ENCODE measurements at regions not wholly inside any gene's neighbourhood (a gene's known extent, or its start where the extent isn't known, plus 50 kb on each side); places are given as distances from the start of the nearest gene placed in this dataset.
"Not testable (repeated sequence)": the region's sequence is repeated elsewhere in the genome, so short reads cannot be mapped to it uniquely, and the experiment has no call there.

DNA sequence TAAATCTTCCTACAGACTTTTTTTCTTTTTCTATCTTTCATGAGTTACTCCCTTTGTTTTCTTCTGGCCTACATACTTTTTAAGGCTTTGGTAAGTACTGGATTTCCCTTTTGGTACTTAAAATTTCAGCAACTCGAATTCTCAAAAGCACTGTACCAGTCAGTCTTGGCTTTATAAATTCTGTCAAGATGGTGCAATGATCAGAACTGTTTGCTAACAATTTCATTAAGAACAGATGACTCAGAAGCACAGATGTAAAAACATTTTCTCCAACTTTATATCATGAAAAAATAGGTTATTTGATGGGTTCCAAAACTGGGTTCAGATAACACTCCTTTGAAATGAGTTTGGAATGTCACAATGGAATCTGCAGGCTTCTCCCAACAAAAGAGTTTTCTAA is 1961.8 kb upstream of the FLRT2 start:
- Histone ChIP-seq H3K27ac (ENCODE audit: low read length) (no peak overlapping the region), H3K36me3 (ENCODE audit: control insufficient read depth in 1 of 2, insufficient read depth in 2 of 2, low read length in 2 of 2) (no peaks in the 10 kb centered on the region), H3K4me3 (ENCODE audit: low read depth in 1 of 2, low read length in 2 of 2) (no peak overlapping the region), H3K9me3 (ENCODE audit: control insufficient read depth in 1 of 2, low read length in 2 of 2) (no peaks in the 10 kb centered on the region), H3K4me1 (ENCODE audit: control insufficient read depth in 1 of 2, insufficient read depth in 2 of 2, low read length in 2 of 2) (no peaks in the 10 kb centered on the region), H3K27me3 (ENCODE audit: low read depth, low read length) (no peaks in the 10 kb centered on the region)

DNA sequence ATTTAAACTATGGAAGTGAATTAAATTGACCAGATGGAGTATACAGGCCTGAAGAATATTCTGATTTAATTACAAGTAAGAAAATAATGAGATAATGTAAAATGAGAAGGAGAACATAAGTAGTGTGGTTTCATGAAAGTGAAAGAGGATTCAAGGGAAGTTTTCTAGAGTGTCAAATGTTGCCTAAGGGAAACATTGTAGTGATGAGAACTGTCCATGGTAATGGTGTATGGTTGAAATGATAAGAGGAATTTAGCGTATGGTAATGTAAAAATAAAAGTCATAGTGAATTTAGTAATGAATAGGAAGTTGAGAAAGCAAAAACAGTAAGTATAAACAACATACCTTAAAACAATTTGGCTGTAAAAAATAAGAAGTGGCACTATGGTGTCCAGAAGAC is 1954.6 kb upstream of the FLRT2 start:
- Histone ChIP-seq H3K27me3 (ENCODE audit: low read depth, low read length) (no peaks in the 10 kb centered on the region), H3K36me3 (ENCODE audit: control insufficient read depth in 1 of 2, insufficient read depth in 2 of 2, low read length in 2 of 2) (no peaks in the 10 kb centered on the region), H3K4me1 (ENCODE audit: control insufficient read depth in 1 of 2, insufficient read depth in 2 of 2, low read length in 2 of 2) (no peaks in the 10 kb centered on the region), H3K27ac (ENCODE audit: low read length) (no peak overlapping the region), H3K9me3 (ENCODE audit: control insufficient read depth in 1 of 2, low read length in 2 of 2) (no peaks in the 10 kb centered on the region), H3K4me3 (ENCODE audit: low read depth in 1 of 2, low read length in 2 of 2) (no peak overlapping the region)

DNA sequence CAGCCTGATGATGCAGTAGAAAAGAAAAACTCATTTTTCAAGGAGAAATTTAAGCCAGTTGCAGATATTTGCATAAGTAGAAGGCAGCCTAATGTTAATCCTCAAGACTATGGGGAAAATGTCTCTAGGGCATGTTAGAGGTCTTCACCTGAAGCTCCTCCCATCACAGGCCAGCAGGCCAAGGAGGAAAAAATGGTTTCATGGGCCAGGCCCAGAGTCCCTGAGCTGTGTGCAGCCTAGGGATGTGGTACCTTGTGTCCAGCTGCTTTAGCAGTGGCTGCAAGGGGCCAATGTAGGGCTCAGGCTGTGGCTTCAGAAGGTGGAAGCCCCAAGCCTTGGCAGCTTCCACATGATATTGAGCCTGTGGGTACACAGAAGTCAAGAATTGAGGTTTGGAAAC is 1946.7 kb upstream of the FLRT2 start:
- no peak overlapping the region for H3K4me3 ChIP-seq (ENCODE audit: low read depth in 1 of 2, low read length in 2 of 2)
- H3K27me3 ChIP-seq (ENCODE audit: low read depth, low read length): no peaks in the 10 kb centered on the region
- no peaks in the 10 kb centered on the region for H3K4me1 ChIP-seq (ENCODE audit: control insufficient read depth in 1 of 2, insufficient read depth in 2 of 2, low read length in 2 of 2)
- H3K27ac ChIP-seq (ENCODE audit: low read length): no peak overlapping the region
- H3K36me3 ChIP-seq (ENCODE audit: control insufficient read depth in 1 of 2, insufficient read depth in 2 of 2, low read length in 2 of 2): no peaks in the 10 kb centered on the region
- H3K9me3 ChIP-seq (ENCODE audit: control insufficient read depth in 1 of 2, low read length in 2 of 2): peaks cover 0 to 3% of the 10 kb centered on the region in 2 donors

DNA sequence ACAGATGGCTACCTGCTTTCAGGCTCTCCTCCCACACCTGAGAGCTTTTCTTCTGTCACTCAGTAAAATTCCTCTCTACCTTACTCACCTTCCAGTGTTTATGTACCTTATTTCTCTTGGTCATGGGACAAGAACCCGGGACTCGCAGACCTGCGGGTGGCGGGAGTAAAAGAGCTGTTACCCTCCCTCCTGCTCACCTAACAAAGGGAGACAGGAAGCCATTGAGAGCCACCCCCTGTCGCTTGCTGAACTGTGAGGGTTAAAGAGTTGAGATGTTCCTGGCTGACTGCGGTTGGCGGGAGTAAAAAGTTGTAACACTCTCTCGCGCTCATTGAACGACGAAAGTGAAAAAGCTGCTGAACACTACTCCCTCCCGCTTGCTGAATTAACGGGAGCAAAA is 1935.1 kb upstream of the FLRT2 start:
- Histone ChIP-seq H3K4me1 (ENCODE audit: control insufficient read depth in 1 of 2, insufficient read depth in 2 of 2, low read length in 2 of 2) (no peaks in the 10 kb centered on the region), H3K9me3 (ENCODE audit: control insufficient read depth in 1 of 2, low read length in 2 of 2) (no peaks in the 10 kb centered on the region), H3K27me3 (ENCODE audit: low read depth, low read length) (no peaks in the 10 kb centered on the region), H3K4me3 (ENCODE audit: low read depth in 1 of 2, low read length in 2 of 2) (no peak overlapping the region), H3K27ac (ENCODE audit: low read length) (no peak overlapping the region), H3K36me3 (ENCODE audit: control insufficient read depth in 1 of 2, insufficient read depth in 2 of 2, low read length in 2 of 2) (no peaks in the 10 kb centered on the region)

DNA sequence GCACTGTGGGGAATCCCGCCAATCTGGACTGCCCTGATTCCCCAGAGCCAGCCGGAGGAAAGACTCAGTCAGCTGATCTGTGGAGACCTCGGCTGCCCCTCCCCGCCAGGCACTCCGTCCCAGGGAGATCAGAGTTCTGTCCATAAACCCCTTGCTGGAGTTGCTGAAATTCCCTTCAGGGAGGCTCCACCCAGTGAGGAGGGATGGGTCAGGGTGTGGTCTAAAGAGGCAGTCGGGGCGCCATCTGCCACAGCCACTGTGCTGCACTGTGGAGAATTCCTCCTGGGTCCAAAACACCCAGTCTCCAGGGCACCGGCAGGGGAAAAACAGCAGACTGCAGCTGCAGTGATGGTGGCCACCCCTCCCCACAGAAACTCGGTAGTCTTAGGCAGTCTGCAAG is 1922.3 kb upstream of the FLRT2 start:
- Histone ChIP-seq H3K36me3 (ENCODE audit: control insufficient read depth in 1 of 2, insufficient read depth in 2 of 2, low read length in 2 of 2) (no peaks in the 10 kb centered on the region), H3K27me3 (ENCODE audit: low read depth, low read length) (no peaks in the 10 kb centered on the region), H3K27ac (ENCODE audit: low read length) (no peak overlapping the region), H3K4me3 (ENCODE audit: low read depth in 1 of 2, low read length in 2 of 2) (no peak overlapping the region), H3K9me3 (ENCODE audit: control insufficient read depth in 1 of 2, low read length in 2 of 2) (peaks cover 0 to 5% of the 10 kb centered on the region in 2 donors), H3K4me1 (ENCODE audit: control insufficient read depth in 1 of 2, insufficient read depth in 2 of 2, low read length in 2 of 2) (no peaks in the 10 kb centered on the region)

DNA sequence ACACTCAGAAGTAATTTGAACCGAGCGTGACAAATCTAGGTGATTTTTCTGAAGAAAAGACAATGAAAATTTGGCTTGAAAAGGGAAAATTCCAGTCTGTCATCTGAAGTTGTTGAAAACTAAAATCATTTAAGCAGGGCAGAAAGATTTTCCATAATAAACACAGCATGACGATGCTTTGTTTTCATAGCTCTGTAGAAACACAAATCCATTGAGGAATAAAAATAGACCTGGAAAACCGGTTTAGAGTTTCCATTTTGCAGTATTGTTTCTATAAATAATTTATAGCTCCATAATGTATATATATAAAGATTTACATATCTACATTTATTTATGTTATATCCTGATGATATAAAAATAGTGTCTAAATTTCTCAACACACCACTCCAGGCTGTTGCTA is 1918.5 kb upstream of the FLRT2 start:
- Histone ChIP-seq H3K27me3 (ENCODE audit: low read depth, low read length) (no peaks in the 10 kb centered on the region), H3K4me1 (ENCODE audit: control insufficient read depth in 1 of 2, insufficient read depth in 2 of 2, low read length in 2 of 2) (no peaks in the 10 kb centered on the region), H3K9me3 (ENCODE audit: control insufficient read depth in 1 of 2, low read length in 2 of 2) (peaks cover 0 to 2% of the 10 kb centered on the region in 2 donors), H3K4me3 (ENCODE audit: low read depth in 1 of 2, low read length in 2 of 2) (no peak overlapping the region), H3K36me3 (ENCODE audit: control insufficient read depth in 1 of 2, insufficient read depth in 2 of 2, low read length in 2 of 2) (no peaks in the 10 kb centered on the region), H3K27ac (ENCODE audit: low read length) (no peak overlapping the region)

DNA sequence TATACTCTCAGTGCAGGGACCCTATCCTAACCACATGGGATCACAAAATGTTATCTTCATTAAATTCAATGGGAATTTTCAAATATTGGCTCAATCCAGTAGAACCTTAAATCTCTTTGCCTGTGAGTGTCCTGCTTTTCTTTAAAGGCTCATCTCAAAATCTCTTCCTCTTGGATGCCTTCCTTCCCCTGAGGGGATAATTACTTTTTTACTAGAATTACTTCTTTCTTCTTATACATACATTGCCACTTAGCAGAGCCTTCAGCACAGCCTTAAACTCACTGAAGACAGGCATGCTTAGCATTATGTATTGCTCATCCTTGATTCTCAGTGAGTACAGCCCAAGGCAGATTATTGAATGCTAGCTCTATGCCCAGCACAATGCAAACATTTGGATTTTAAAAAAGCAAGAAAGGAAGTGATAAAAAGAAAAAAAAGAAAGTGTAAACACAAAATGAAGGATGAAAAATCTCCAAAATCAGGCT is 1918.0 kb upstream of the FLRT2 start:
- H3K4me3 ChIP-seq (ENCODE audit: low read depth in 1 of 2, low read length in 2 of 2): no peak overlapping the region
- H3K36me3 ChIP-seq (ENCODE audit: control insufficient read depth in 1 of 2, insufficient read depth in 2 of 2, low read length in 2 of 2): no peaks in the 10 kb centered on the region
- peaks cover 0 to 2% of the 10 kb centered on the region in 2 donors for H3K9me3 ChIP-seq (ENCODE audit: control insufficient read depth in 1 of 2, low read length in 2 of 2)
- no peaks in the 10 kb centered on the region for H3K27me3 ChIP-seq (ENCODE audit: low read depth, low read length)
- H3K4me1 ChIP-seq (ENCODE audit: control insufficient read depth in 1 of 2, insufficient read depth in 2 of 2, low read length in 2 of 2): no peaks in the 10 kb centered on the region
- no peak overlapping the region for H3K27ac ChIP-seq (ENCODE audit: low read length)

DNA sequence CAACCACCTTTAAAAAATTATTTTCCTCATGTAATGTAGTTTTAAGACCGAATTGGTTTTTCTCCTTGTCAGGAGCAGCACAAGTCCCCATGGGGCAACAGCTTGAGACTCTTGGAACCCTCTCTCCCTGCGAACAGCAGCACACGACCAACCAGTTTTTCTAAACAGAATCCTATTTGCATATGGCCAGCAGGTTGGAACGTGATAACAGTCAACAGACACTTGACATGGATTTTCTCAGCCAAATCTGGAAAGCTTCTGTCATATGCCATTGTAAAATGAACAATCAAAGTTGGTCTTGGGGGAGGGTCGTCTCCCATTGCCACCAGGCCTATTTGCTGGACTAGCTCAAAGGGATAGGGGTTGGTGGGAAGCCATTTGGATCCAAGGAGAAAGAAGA is 1915.0 kb upstream of the FLRT2 start:
- Histone ChIP-seq H3K36me3 (ENCODE audit: control insufficient read depth in 1 of 2, insufficient read depth in 2 of 2, low read length in 2 of 2) (no peaks in the 10 kb centered on the region), H3K4me3 (ENCODE audit: low read depth in 1 of 2, low read length in 2 of 2) (no peak overlapping the region), H3K9me3 (ENCODE audit: control insufficient read depth in 1 of 2, low read length in 2 of 2) (no peaks in the 10 kb centered on the region), H3K27me3 (ENCODE audit: low read depth, low read length) (no peaks in the 10 kb centered on the region), H3K27ac (ENCODE audit: low read length) (no peak overlapping the region), H3K4me1 (ENCODE audit: control insufficient read depth in 1 of 2, insufficient read depth in 2 of 2, low read length in 2 of 2) (no peaks in the 10 kb centered on the region)

DNA sequence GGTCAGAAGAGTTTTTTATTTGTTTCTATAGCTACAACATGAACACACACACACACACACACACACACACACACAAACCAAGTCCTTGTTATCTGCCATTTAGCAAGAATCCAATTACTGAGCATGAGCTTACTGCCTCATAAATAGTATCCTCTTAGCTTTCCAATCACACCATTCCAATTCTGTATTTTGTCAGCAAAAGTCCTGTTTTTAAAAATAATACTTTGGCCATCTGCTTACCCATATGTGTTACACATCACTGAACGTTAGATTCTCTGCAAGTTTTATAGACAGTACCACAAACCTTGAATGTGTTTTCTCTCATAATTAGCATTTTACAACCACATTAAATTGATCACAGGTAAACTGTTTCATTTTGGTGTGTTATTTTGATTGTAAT is 1905.4 kb upstream of the FLRT2 start:
- H3K27me3 ChIP-seq (ENCODE audit: low read depth, low read length): no peaks in the 10 kb centered on the region
- no peaks in the 10 kb centered on the region for H3K9me3 ChIP-seq (ENCODE audit: control insufficient read depth in 1 of 2, low read length in 2 of 2)
- H3K4me1 ChIP-seq (ENCODE audit: control insufficient read depth in 1 of 2, insufficient read depth in 2 of 2, low read length in 2 of 2): no peaks in the 10 kb centered on the region

DNA sequence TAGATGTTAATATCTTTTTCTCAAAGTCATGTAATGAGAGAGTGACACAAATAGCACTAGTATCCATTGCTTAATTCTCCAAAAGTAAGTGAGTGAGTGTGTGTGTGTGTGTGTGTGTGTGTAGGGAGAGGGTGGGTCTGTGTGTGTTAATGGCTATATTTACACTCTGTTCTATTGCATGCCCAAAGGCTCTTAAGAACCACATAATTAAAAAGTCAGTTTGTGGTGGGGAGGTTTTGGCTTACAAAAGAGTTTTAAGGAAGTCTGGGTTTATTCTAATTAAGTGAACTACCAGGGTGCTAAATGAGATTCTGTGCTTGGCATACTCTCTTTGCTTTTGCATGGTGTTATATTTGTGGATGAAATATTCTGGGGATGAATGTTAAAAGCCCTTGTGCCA is 1897.6 kb upstream of the FLRT2 start:
- Histone ChIP-seq H3K27ac (ENCODE audit: low read length) (no peak overlapping the region), H3K36me3 (ENCODE audit: control insufficient read depth in 1 of 2, insufficient read depth in 2 of 2, low read length in 2 of 2) (no peaks in the 10 kb centered on the region), H3K27me3 (ENCODE audit: low read depth, low read length) (no peaks in the 10 kb centered on the region), H3K4me1 (ENCODE audit: control insufficient read depth in 1 of 2, insufficient read depth in 2 of 2, low read length in 2 of 2) (no peaks in the 10 kb centered on the region), H3K4me3 (ENCODE audit: low read depth in 1 of 2, low read length in 2 of 2) (no peak overlapping the region), H3K9me3 (ENCODE audit: control insufficient read depth in 1 of 2, low read length in 2 of 2) (no peaks in the 10 kb centered on the region)

More for the DNA sequence above, 1905.4 kb upstream of the FLRT2 start:
- Histone ChIP-seq H3K4me3 (ENCODE audit: low read depth in 1 of 2, low read length in 2 of 2) (no peak overlapping the region), H3K36me3 (ENCODE audit: control insufficient read depth in 1 of 2, insufficient read depth in 2 of 2, low read length in 2 of 2) (no peaks in the 10 kb centered on the region), H3K27ac (ENCODE audit: low read length) (no peak overlapping the region)

DNA sequence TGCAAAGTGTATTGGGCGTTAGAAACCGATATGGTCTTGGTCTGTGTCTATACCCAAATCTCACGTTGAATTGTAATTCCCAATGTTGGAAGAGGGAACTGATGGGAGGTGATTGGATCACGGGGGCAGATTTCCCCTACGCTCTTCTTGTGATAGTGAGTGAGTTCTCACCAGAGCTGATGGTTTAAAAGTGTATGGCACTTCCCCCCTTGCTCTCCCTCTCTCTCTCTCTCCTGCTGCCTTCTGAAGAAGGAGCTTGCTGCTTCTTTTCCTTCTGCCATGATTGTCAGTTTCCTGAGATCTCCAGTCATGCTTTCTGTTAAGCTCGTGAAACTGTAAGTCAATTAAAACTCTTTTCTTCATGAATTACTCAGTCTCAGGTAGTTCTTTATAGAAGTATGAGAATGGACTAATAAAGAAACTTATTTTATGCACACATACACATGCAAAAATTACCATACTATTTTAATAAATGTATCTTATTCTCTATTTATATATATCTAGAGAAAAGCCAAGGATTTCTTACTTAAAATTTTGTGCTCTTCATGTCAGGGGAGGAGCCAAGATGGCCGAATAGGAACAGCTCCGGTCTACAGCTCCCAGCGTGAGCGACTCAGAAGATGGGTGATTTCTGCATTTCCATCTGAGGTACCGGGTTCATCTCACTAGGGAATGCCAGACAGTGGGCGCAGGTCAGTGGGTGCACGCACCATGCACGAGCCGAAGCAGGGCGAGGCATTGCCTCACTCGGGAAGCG is 1891.0 kb upstream of the FLRT2 start:
- no peaks in the 10 kb centered on the region for H3K4me1 ChIP-seq (ENCODE audit: control insufficient read depth in 1 of 2, insufficient read depth in 2 of 2, low read length in 2 of 2)
- no peaks in the 10 kb centered on the region for H3K27me3 ChIP-seq (ENCODE audit: low read depth, low read length)
- H3K36me3 ChIP-seq (ENCODE audit: control insufficient read depth in 1 of 2, insufficient read depth in 2 of 2, low read length in 2 of 2): no peaks in the 10 kb centered on the region
- no peak overlapping the region for H3K27ac ChIP-seq (ENCODE audit: low read length)
- no peaks in the 10 kb centered on the region for H3K9me3 ChIP-seq (ENCODE audit: control insufficient read depth in 1 of 2, low read length in 2 of 2)
- H3K4me3 ChIP-seq (ENCODE audit: low read depth in 1 of 2, low read length in 2 of 2): no peak overlapping the region

DNA sequence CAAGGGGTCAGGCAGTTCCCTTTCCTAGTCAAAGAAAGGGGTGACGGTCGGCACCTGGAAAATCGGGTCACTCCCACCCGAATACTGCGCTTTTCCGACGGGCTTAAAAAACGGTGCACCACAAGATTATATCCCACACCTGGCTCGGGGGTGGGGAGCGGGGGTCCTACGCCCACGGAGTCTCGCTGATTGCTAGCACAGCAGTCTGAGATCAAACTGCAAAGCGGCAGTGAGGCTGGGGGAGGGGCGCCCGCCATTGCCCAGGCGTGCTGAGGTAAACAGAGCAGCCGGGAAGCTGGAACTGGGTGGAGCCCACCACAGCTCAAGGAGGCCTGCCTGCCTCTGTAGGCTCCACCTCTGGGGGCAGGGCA is 1890.5 kb upstream of the FLRT2 start:
- H3K27me3 ChIP-seq (ENCODE audit: low read depth, low read length); H3K4me3 ChIP-seq (ENCODE audit: low read depth in 1 of 2, low read length in 2 of 2); H3K9me3 ChIP-seq (ENCODE audit: control insufficient read depth in 1 of 2, low read length in 2 of 2); H3K4me1 ChIP-seq (ENCODE audit: control insufficient read depth in 1 of 2, insufficient read depth in 2 of 2, low read length in 2 of 2); H3K27ac ChIP-seq (ENCODE audit: low read length); H3K36me3 ChIP-seq (ENCODE audit: control insufficient read depth in 1 of 2, insufficient read depth in 2 of 2, low read length in 2 of 2): not testable (repeated sequence)
